ENCODE measurements at regions not wholly inside any gene's neighbourhood (a gene's known extent, or its start where the extent isn't known, plus 50 kb on each side); places are given as distances from the start of the nearest gene placed in this dataset.

- H3K36me3 ChIP-seq (ENCODE audit: low read depth, low read length), result no peaks in the 10 kb centered on the region
- no peaks in the 10 kb centered on the region for H3K9me2 ChIP-seq (replicated peaks; ENCODE audit: low read length)
- no peaks in the 10 kb centered on the region for H4K20me1 ChIP-seq (ENCODE audit: low read length)
- no TSS peak for BruUV-seq (replicated peaks)
- no peaks in the 10 kb centered on the region for H3K9me3 ChIP-seq (ENCODE audit: low read length)
- intact Hi-C loops (cut with micrococcal nuclease), result loop anchor here (1.0 to 10.0 kb wide), 5 partner anchors 33 to 438 kb away; no protein-coding TSS in a partner anchor
- no peak overlapping the region for H3K4me2 ChIP-seq (ENCODE audit: low read length)
- no peaks in the 10 kb centered on the region for H3K27me3 ChIP-seq (ENCODE audit: low read length)
- no peak overlapping the region for H3K27ac ChIP-seq (ENCODE audit: low read length)
- no peaks in the 10 kb centered on the region for H3K79me2 ChIP-seq (ENCODE audit: low read length)
- no peak overlapping the region for H2AFZ ChIP-seq (ENCODE audit: low read length)
- ChIA-PET CTCF (interaction anchor here (0.6 to 1.7 kb wide), 3 partner anchors 49 to 161 kb away, joined by 3 to 9 read pairs (median 7); partner anchors contain the start of gene SLC39A10), POLR2A (ENCODE audit: unreplicated experiment) (no interaction called here)
- DNase-seq, result peak; percentile 28
- H3K4me3 ChIP-seq (ENCODE audit: low read length), result no peak overlapping the region
- no peak overlapping the region for H3K9ac ChIP-seq (ENCODE audit: low read length)
- ATAC-seq, result no peak
- no peak for TF ChIP-seq EZH2phosphoT487 (IDR thresholded peaks at IDR 0.05; ENCODE audit: borderline replicate concordance, low read length)
- no peak for TF ChIP-seq CTCF (conservative IDR thresholded peaks at IDR 0.05; ENCODE audit: low read depth, low read length)
- TF ChIP-seq EZH2 (IDR thresholded peaks at IDR 0.05; ENCODE audit: low read length, unreplicated experiment), result no peak
- 0 out of 2 replicates have a peak, but pooled peaks cover 7% of the 10 kb centered on the region for H3K4me1 ChIP-seq (ENCODE audit: insufficient read depth, low read length)
- H3F3A ChIP-seq (ENCODE audit: low read length, unreplicated experiment), result no peaks in the 10 kb centered on the region
Measured at GRCh38 chr2:195498839-195499490, 158.1 kb upstream of the SLC39A10 start.

GRCh38 chr2:195498176-195498575 is 158.8 kb upstream of the SLC39A10 start:
- no peak overlapping the region for H3K27ac ChIP-seq (ENCODE audit: low read length)
- H3K9me2 ChIP-seq (replicated peaks; ENCODE audit: low read length), result no peaks in the 10 kb centered on the region
- 0 out of 2 replicates have a peak, but pooled peaks cover 7% of the 10 kb centered on the region for H3K4me1 ChIP-seq (ENCODE audit: insufficient read depth, low read length)
- DNase-seq (peak; percentile 59), ATAC-seq (peak; percentile 37; the same call in 1 of the 2 replicates)
- TF ChIP-seq EZH2 (IDR thresholded peaks at IDR 0.05; ENCODE audit: low read length, unreplicated experiment) (no peak), CTCF (conservative IDR thresholded peaks at IDR 0.05; ENCODE audit: low read depth, low read length) (peak; percentile 72), EZH2phosphoT487 (IDR thresholded peaks at IDR 0.05; ENCODE audit: borderline replicate concordance, low read length) (no peak)
- ChIA-PET CTCF (interaction anchor here (0.6 to 1.7 kb wide), 4 partner anchors 48 to 228 kb away, joined by 3 to 9 read pairs (median 7); partner anchors contain the start of gene SLC39A10), POLR2A (ENCODE audit: unreplicated experiment) (no interaction called here)
- no peaks in the 10 kb centered on the region for H3K36me3 ChIP-seq (ENCODE audit: low read depth, low read length)
- no peaks in the 10 kb centered on the region for H4K20me1 ChIP-seq (ENCODE audit: low read length)
- H3K79me2 ChIP-seq (ENCODE audit: low read length), result no peaks in the 10 kb centered on the region
- no peak overlapping the region for H3K4me3 ChIP-seq (ENCODE audit: low read length)
- no peak overlapping the region for H2AFZ ChIP-seq (ENCODE audit: low read length)
- no peaks in the 10 kb centered on the region for H3F3A ChIP-seq (ENCODE audit: low read length, unreplicated experiment)
- no peak overlapping the region for H3K9ac ChIP-seq (ENCODE audit: low read length)
- intact Hi-C loops (cut with micrococcal nuclease), result loop anchor here (1.0 to 10.0 kb wide), 5 partner anchors 34 to 439 kb away; no protein-coding TSS in a partner anchor
- H3K4me2 ChIP-seq (ENCODE audit: low read length), result no peak overlapping the region
- H3K9me3 ChIP-seq (ENCODE audit: low read length), result no peaks in the 10 kb centered on the region
- no TSS peak for BruUV-seq (replicated peaks)
- H3K27me3 ChIP-seq (ENCODE audit: low read length), result no peaks in the 10 kb centered on the region

- ATAC-seq (no peak), DNase-seq (no peak)
- Histone ChIP-seq H3F3A (ENCODE audit: low read length, unreplicated experiment) (no peaks in the 10 kb centered on the region), H2AFZ (ENCODE audit: low read length) (no peak overlapping the region), H3K27me3 (ENCODE audit: low read length) (no peaks in the 10 kb centered on the region), H3K4me2 (ENCODE audit: low read length) (no peak overlapping the region), H4K20me1 (ENCODE audit: low read length) (no peaks in the 10 kb centered on the region), H3K79me2 (ENCODE audit: low read length) (no peaks in the 10 kb centered on the region), H3K9ac (ENCODE audit: low read length) (no peak overlapping the region), H3K9me2 (replicated peaks; ENCODE audit: low read length) (no peaks in the 10 kb centered on the region), H3K4me1 (ENCODE audit: insufficient read depth, low read length) (0 out of 2 replicates have a peak, but pooled peaks cover 6% of the 10 kb centered on the region), H3K27ac (ENCODE audit: low read length) (no peak overlapping the region), H3K36me3 (ENCODE audit: low read depth, low read length) (no peaks in the 10 kb centered on the region), H3K9me3 (ENCODE audit: low read length) (no peaks in the 10 kb centered on the region), H3K4me3 (ENCODE audit: low read length) (no peak overlapping the region)
- TF ChIP-seq EZH2phosphoT487 (IDR thresholded peaks at IDR 0.05; ENCODE audit: borderline replicate concordance, low read length), result no peak
- TF ChIP-seq EZH2 (IDR thresholded peaks at IDR 0.05; ENCODE audit: low read length, unreplicated experiment), result no peak
- TF ChIP-seq CTCF (conservative IDR thresholded peaks at IDR 0.05; ENCODE audit: low read depth, low read length), result no peak
- intact Hi-C loops (cut with micrococcal nuclease), result loop anchor here (5.0 to 10.0 kb wide), 4 partner anchors 35 to 440 kb away; no protein-coding TSS in a partner anchor
- ChIA-PET POLR2A (ENCODE audit: unreplicated experiment) (interaction anchor here (0.5 kb wide), 1 partner anchor 65 kb away, joined by 7 read pairs; no protein-coding TSS in a partner anchor), CTCF (no interaction called here)
- no TSS peak for BruUV-seq (replicated peaks)
Measured at GRCh38 chr2:195496991-195497390, 160.0 kb upstream of the SLC39A10 start.
